SK-N-MC (cell line): ENCODE measurements at regions not wholly inside any gene's neighbourhood (a gene's known extent, or its start where the extent isn't known, plus 50 kb on each side); places are given as distances from the start of the nearest gene placed in this dataset.
A peak's percentile ranks its signal among the peaks of the same experiment; 100 is the strongest.

Experiments used
- DNase-seq: peaks from one replicate; pipeline ENCODE4 v3.0.0-alpha.2; 2011; ENCODE audit warnings: low read depth, low spot score
- H3K27ac ChIP-seq: fragments of 200-600 bp; sonication (generic); 2 replicates; pipeline ENCODE4 v1.5.1; 2016; ENCODE audit warnings: mixed run types
- H3K36me3 ChIP-seq: fragments of 200-600 bp; sonication (generic); 2 replicates; pipeline ENCODE4 v1.6.1; 2017; ENCODE audit warnings: antibody characterized with exemption, low read length, mixed read lengths; ENCODE audit not compliant: insufficient read depth
- H3K4me3 ChIP-seq: fragments of 200-600 bp; sonication (generic); 2 replicates; pipeline ENCODE4 v1.5.1; 2016
- H3K9ac ChIP-seq: fragments of 200-600 bp; sonication (generic); 2 replicates; pipeline ENCODE4 v1.8.0; 2017; ENCODE audit warnings: mixed run types, mixed read lengths; ENCODE audit not compliant: insufficient read length
- H3K9me3 ChIP-seq: fragments of 200-600 bp; sonication (generic); 2 replicates; pipeline ENCODE4 v1.6.1; 2017; ENCODE audit warnings: low read depth, mild to moderate bottlenecking, antibody characterized with exemption, low read length, moderate library complexity, mixed read lengths
- EZH2 ChIP-seq: fragments of 200-600 bp; sonication (generic); IDR thresholded peaks from one replicate; pipeline ENCODE4 v1.6.1; 2017; ENCODE audit warnings: antibody characterized with exemption
- FOXP2 ChIP-seq: optimal IDR thresholded peaks from 2 replicates; pipeline ENCODE3; 2011; ENCODE audit warnings: mild to moderate bottlenecking, moderate library complexity; ENCODE audit not compliant: insufficient read depth; ENCODE audit errors: extremely low read length, control extremely low read depth
- POLR2AphosphoS5 ChIP-seq: IDR thresholded peaks from 2 replicates; pipeline ENCODE4 v1.6.1; 2012; ENCODE audit warnings: mild to moderate bottlenecking, low read depth, low read length, borderline replicate concordance

GRCh38 chr18:27719680-27720079 lies 457.2 kb downstream of the CDH2 start:
- no peaks in the 10 kb centered on the region for H3K9me3 ChIP-seq

GRCh38 chr18:27717816-27718215 lies 459.1 kb downstream of the CDH2 start:
- Histone ChIP-seq H3K36me3 (no peaks in the 10 kb centered on the region), H3K4me3 (no peak overlapping the region), H3K27ac (no peak overlapping the region), H3K9me3 (no peaks in the 10 kb centered on the region), H3K9ac (no peak overlapping the region)
- TF ChIP-seq FOXP2 (no peak), EZH2 (no peak)
- DNase-seq: no peak

More at GRCh38 chr18:27719680-27720079, 457.2 kb downstream of the CDH2 start:
- TF ChIP-seq FOXP2 (no peak), EZH2 (no peak), POLR2AphosphoS5 (no peak)
- no peak overlapping the region for H3K9ac ChIP-seq
- H3K27ac ChIP-seq: 0 out of 2 replicates have a peak overlapping the region, but pooled peaks have one; percentile 31
- H3K36me3 ChIP-seq: no peaks in the 10 kb centered on the region
- no peak for DNase-seq
- H3K4me3 ChIP-seq: no peak overlapping the region

- no peak for DNase-seq
- no peak for TF ChIP-seq FOXP2
- TF ChIP-seq EZH2: no peak
- no peak for TF ChIP-seq POLR2AphosphoS5
- Histone ChIP-seq H3K9me3 (no peaks in the 10 kb centered on the region), H3K36me3 (no peaks in the 10 kb centered on the region), H3K27ac (no peak overlapping the region), H3K9ac (no peak overlapping the region), H3K4me3 (no peak overlapping the region)
Measured at GRCh38 chr18:27717250-27717649, 459.7 kb downstream of the CDH2 start.

- no peak overlapping the region for H3K9ac ChIP-seq
- H3K36me3 ChIP-seq: no peaks in the 10 kb centered on the region
- DNase-seq: no peak
- H3K27ac ChIP-seq: no peak overlapping the region
- H3K9me3 ChIP-seq: no peaks in the 10 kb centered on the region
- TF ChIP-seq POLR2AphosphoS5 (no peak), FOXP2 (no peak), EZH2 (no peak)
- H3K4me3 ChIP-seq: no peak overlapping the region
Measured at GRCh38 chr18:27715751-27716150, 461.2 kb downstream of the CDH2 start.

- Histone ChIP-seq H3K9me3 (no peaks in the 10 kb centered on the region), H3K9ac (peak overlapping the region; percentile 43), H3K36me3 (no peaks in the 10 kb centered on the region), H3K27ac (peak overlapping the region; percentile 89), H3K4me3 (peak overlapping the region; percentile 52)
- peak; percentile 76 for DNase-seq
- TF ChIP-seq POLR2AphosphoS5 (no peak), EZH2 (no peak), FOXP2 (no peak)
Measured at GRCh38 chr18:27713738-27714095, 463.2 kb downstream of the CDH2 start.

- peak overlapping the region; percentile 71 for H3K27ac ChIP-seq
- TF ChIP-seq EZH2 (no peak), FOXP2 (no peak), POLR2AphosphoS5 (no peak)
- no peaks in the 10 kb centered on the region for H3K36me3 ChIP-seq
- H3K9me3 ChIP-seq: no peaks in the 10 kb centered on the region
- H3K9ac ChIP-seq: peak overlapping the region; percentile 22
- no peak for DNase-seq
- peak overlapping the region; percentile 52 for H3K4me3 ChIP-seq
Measured at GRCh38 chr18:27713037-27713737, 463.7 kb downstream of the CDH2 start.

- Histone ChIP-seq H3K9me3 (no peaks in the 10 kb centered on the region), H3K4me3 (no peak overlapping the region), H3K36me3 (no peaks in the 10 kb centered on the region), H3K27ac (no peak overlapping the region), H3K9ac (no peak overlapping the region)
- TF ChIP-seq FOXP2 (no peak), POLR2AphosphoS5 (no peak), EZH2 (no peak)
- DNase-seq: no peak
Measured at GRCh38 chr18:27712066-27712465, 464.9 kb downstream of the CDH2 start.

GRCh38 chr18:27711382-27711781 lies 465.5 kb downstream of the CDH2 start:
- Histone ChIP-seq H3K27ac (no peak overlapping the region), H3K36me3 (no peaks in the 10 kb centered on the region), H3K9me3 (no peaks in the 10 kb centered on the region), H3K4me3 (no peak overlapping the region), H3K9ac (no peak overlapping the region)
- TF ChIP-seq POLR2AphosphoS5 (no peak), FOXP2 (no peak), EZH2 (no peak)
- no peak for DNase-seq

GRCh38 chr18:27709344-27709743 lies 467.6 kb downstream of the CDH2 start:
- no peak for TF ChIP-seq FOXP2
- Histone ChIP-seq H3K9ac (no peak overlapping the region), H3K9me3 (no peaks in the 10 kb centered on the region), H3K4me3 (no peak overlapping the region), H3K27ac (no peak overlapping the region), H3K36me3 (no peaks in the 10 kb centered on the region)
- no peak for DNase-seq
